Upper lobe of left lung (tissue), 4 donors: ENCODE measurements at regions not wholly inside any gene's neighbourhood (a gene's known extent, or its start where the extent isn't known, plus 50 kb on each side); places are given as distances from the start of the nearest gene placed in this dataset.

Experiments used
- EP300 ChIP-seq, 4 donors: sonication (generic); formaldehyde crosslinking; IDR thresholded peaks; one replicate each; pipeline ENCODE4 v1.5.1; 2017; ENCODE audit warnings: antibody characterized with exemption in 4 of 4, control low read depth in 2 of 4
- POLR2A ChIP-seq, 4 donors: fragments of 450-650 bp; IDR thresholded peaks; one replicate each; pipeline ENCODE4 v1.5.1; 2016 to 2017; ENCODE audit warnings: antibody characterized with exemption in 4 of 4, mild to moderate bottlenecking in 2 of 4
- POLR2AphosphoS5 ChIP-seq, 2 donors: sonication (generic); formaldehyde crosslinking; IDR thresholded peaks; one replicate each; pipeline ENCODE4 v1.5.1; 2017; ENCODE audit warnings: antibody characterized with exemption in 2 of 2
- TF ChIP-seq, protein P1 (sequence below), 6 experiments: fragments of 450-650 bp in 4 of 6; fragments of 200-600 bp in 2 of 6; sonication (generic) in 2 of 6; IDR thresholded peaks; one replicate each; pipeline ENCODE4 v1.5.1; 2016 to 2019; ENCODE audit warnings: antibody characterized with exemption in 6 of 6

DNA sequence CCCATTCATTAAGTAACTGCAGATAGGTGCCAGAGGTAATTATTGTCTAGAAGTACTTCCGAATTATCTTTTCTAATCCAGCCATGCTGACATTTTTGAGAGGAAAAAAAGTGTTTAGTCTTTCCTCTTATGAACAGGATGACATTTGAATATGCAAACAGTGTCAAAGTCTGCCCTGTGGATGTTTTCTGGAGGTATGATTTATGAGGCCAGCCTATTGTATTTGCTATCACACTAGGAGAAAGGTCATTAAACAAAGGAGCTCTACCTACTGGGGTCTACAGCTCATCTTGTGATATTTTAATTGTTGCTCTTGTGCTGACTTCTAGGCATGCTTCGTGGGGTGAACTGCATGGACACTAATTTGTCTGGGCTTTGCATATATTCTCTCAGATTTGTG is 559.7 kb upstream of the CAMK1G start:
- TF ChIP-seq POLR2A (IDR thresholded peaks at IDR 0.05) (no peak), EP300 (IDR thresholded peaks at IDR 0.05) (no peak), POLR2AphosphoS5 (IDR thresholded peaks at IDR 0.05) (no peak)
- TF ChIP-seq, protein P1, sequence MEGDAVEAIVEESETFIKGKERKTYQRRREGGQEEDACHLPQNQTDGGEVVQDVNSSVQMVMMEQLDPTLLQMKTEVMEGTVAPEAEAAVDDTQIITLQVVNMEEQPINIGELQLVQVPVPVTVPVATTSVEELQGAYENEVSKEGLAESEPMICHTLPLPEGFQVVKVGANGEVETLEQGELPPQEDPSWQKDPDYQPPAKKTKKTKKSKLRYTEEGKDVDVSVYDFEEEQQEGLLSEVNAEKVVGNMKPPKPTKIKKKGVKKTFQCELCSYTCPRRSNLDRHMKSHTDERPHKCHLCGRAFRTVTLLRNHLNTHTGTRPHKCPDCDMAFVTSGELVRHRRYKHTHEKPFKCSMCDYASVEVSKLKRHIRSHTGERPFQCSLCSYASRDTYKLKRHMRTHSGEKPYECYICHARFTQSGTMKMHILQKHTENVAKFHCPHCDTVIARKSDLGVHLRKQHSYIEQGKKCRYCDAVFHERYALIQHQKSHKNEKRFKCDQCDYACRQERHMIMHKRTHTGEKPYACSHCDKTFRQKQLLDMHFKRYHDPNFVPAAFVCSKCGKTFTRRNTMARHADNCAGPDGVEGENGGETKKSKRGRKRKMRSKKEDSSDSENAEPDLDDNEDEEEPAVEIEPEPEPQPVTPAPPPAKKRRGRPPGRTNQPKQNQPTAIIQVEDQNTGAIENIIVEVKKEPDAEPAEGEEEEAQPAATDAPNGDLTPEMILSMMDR (IDR thresholded peaks at IDR 0.05) = no peak
